ENCODE measurements at regions not wholly inside any gene's neighbourhood (a gene's known extent, or its start where the extent isn't known, plus 50 kb on each side); places are given as distances from the start of the nearest gene placed in this dataset.
"Not testable (repeated sequence)": the region's sequence is repeated elsewhere in the genome, so short reads cannot be mapped to it uniquely, and the experiment has no call there.

- in situ Hi-C loops (cut with HindIII; ENCODE audit: low pct_unique_long_range_greater_than_20kb, low sequenced_read_pairs): no loop called here
- DNase-seq (ENCODE audit: low read depth): no peak
Measured at GRCh38 chrX:117532339-117532738, 584.3 kb downstream of the KLHL13 start.

GRCh38 chrX:117522725-117523700 is 593.6 kb downstream of the KLHL13 start:
- in situ Hi-C loops (cut with HindIII; ENCODE audit: low pct_unique_long_range_greater_than_20kb, low sequenced_read_pairs): no loop called here
- DNase-seq (ENCODE audit: low read depth): no peak

- no peak for DNase-seq (ENCODE audit: low read depth)
- in situ Hi-C loops (cut with HindIII; ENCODE audit: low pct_unique_long_range_greater_than_20kb, low sequenced_read_pairs): no loop called here
Measured at GRCh38 chrX:117517994-117518393, 598.6 kb downstream of the KLHL13 start.

- no peak for DNase-seq (ENCODE audit: low read depth)
- in situ Hi-C loops (cut with HindIII; ENCODE audit: low pct_unique_long_range_greater_than_20kb, low sequenced_read_pairs): no loop called here
Measured at GRCh38 chrX:117511379-117511778, 605.2 kb downstream of the KLHL13 start.

GRCh38 chrX:117510453-117510852 is 606.2 kb downstream of the KLHL13 start:
- in situ Hi-C loops (cut with HindIII; ENCODE audit: low pct_unique_long_range_greater_than_20kb, low sequenced_read_pairs): no loop called here
- DNase-seq (ENCODE audit: low read depth): no peak

- DNase-seq (ENCODE audit: low read depth): no peak
- in situ Hi-C loops (cut with HindIII; ENCODE audit: low pct_unique_long_range_greater_than_20kb, low sequenced_read_pairs): no loop called here
Measured at GRCh38 chrX:117508021-117508420, 608.6 kb downstream of the KLHL13 start.

GRCh38 chrX:117487421-117487820 is 629.2 kb downstream of the KLHL13 start:
- no peak for DNase-seq (ENCODE audit: low read depth)
- in situ Hi-C loops (cut with HindIII; ENCODE audit: low pct_unique_long_range_greater_than_20kb, low sequenced_read_pairs): no loop called here

GRCh38 chrX:117483950-117484349 is 632.7 kb downstream of the KLHL13 start:
- in situ Hi-C loops (cut with HindIII; ENCODE audit: low pct_unique_long_range_greater_than_20kb, low sequenced_read_pairs): no loop called here
- no peak for DNase-seq (ENCODE audit: low read depth)

- in situ Hi-C loops (cut with HindIII; ENCODE audit: low pct_unique_long_range_greater_than_20kb, low sequenced_read_pairs): no loop called here
- DNase-seq (ENCODE audit: low read depth): no peak
Measured at GRCh38 chrX:117458243-117458968, 658.2 kb downstream of the KLHL13 start.

GRCh38 chrX:117455787-117456186 is 660.8 kb downstream of the KLHL13 start:
- no peak for DNase-seq (ENCODE audit: low read depth)
- in situ Hi-C loops (cut with HindIII; ENCODE audit: low pct_unique_long_range_greater_than_20kb, low sequenced_read_pairs): no loop called here

GRCh38 chrX:117429501-117429900 is 687.1 kb downstream of the KLHL13 start:
- DNase-seq (ENCODE audit: low read depth): no peak
- in situ Hi-C loops (cut with HindIII; ENCODE audit: low pct_unique_long_range_greater_than_20kb, low sequenced_read_pairs): no loop called here

GRCh38 chrX:117407449-117408150 is 709.0 kb downstream of the KLHL13 start:
- no peak for DNase-seq (ENCODE audit: low read depth)
- in situ Hi-C loops (cut with HindIII; ENCODE audit: low pct_unique_long_range_greater_than_20kb, low sequenced_read_pairs): no loop called here

GRCh38 chrX:117400839-117401238 is 715.8 kb downstream of the KLHL13 start:
- in situ Hi-C loops (cut with HindIII; ENCODE audit: low pct_unique_long_range_greater_than_20kb, low sequenced_read_pairs): no loop called here
- no peak for DNase-seq (ENCODE audit: low read depth)

- in situ Hi-C loops (cut with HindIII; ENCODE audit: low pct_unique_long_range_greater_than_20kb, low sequenced_read_pairs): no loop called here
- no peak for DNase-seq (ENCODE audit: low read depth)
Measured at GRCh38 chrX:117400005-117400404, 716.6 kb downstream of the KLHL13 start.

GRCh38 chrX:117397844-117398243 is 718.8 kb downstream of the KLHL13 start:
- in situ Hi-C loops (cut with HindIII; ENCODE audit: low pct_unique_long_range_greater_than_20kb, low sequenced_read_pairs): no loop called here

GRCh38 chrX:117394506-117395070 is 722.0 kb downstream of the KLHL13 start:
- in situ Hi-C loops (cut with HindIII; ENCODE audit: low pct_unique_long_range_greater_than_20kb, low sequenced_read_pairs); DNase-seq (ENCODE audit: low read depth): not testable (repeated sequence)

More at GRCh38 chrX:117397844-117398243, 718.8 kb downstream of the KLHL13 start:
- DNase-seq (ENCODE audit: low read depth): no peak

GRCh38 chrX:117392360-117392759 is 724.2 kb downstream of the KLHL13 start:
- in situ Hi-C loops (cut with HindIII; ENCODE audit: low pct_unique_long_range_greater_than_20kb, low sequenced_read_pairs); DNase-seq (ENCODE audit: low read depth): not testable (repeated sequence)

GRCh38 chrX:117376460-117376859 is 740.1 kb downstream of the KLHL13 start:
- in situ Hi-C loops (cut with HindIII; ENCODE audit: low pct_unique_long_range_greater_than_20kb, low sequenced_read_pairs): no loop called here
- peak; percentile 48 for DNase-seq (ENCODE audit: low read depth)
